ENCODE measurements at regions not wholly inside any gene's neighbourhood (a gene's known extent, or its start where the extent isn't known, plus 50 kb on each side); places are given as distances from the start of the nearest gene placed in this dataset.
A peak's percentile ranks its signal among the peaks of the same experiment; 100 is the strongest.

DNA sequence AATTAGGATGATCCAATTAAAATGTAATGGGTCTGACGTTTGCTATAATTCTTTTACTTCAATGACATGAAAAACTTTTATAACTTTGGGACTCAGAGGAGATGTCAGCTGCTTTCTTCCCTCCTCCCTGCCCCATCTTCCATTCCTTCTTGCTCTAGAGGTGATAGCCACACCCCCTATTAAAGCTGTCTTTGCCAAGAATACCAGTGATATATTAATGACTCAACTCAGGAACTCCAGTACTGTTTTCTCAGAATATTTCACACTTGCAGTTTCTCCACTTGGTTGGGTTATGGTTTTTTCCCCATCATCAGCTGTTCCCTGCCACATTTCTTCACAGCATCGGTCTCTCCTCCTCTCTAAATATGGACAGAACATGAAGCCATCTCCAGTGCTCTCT is 184.0 kb downstream of the KCNE4 start:
- Histone ChIP-seq H3K36me3 (no peaks in the 10 kb centered on the region), H3K27me3 (ENCODE audit: low read depth) (no peaks in the 10 kb centered on the region), H3K9me3 (replicated peaks) (no peaks in the 10 kb centered on the region), H3K4me3 (no peak overlapping the region), H3K4me1 (no peaks in the 10 kb centered on the region), H3K27ac (replicated peaks) (no peak overlapping the region)
- TF ChIP-seq CTCF (IDR thresholded peaks at IDR 0.05; ENCODE audit: borderline replicate concordance): no peak
- DNase-seq: no peak
- intact Hi-C loops (cut with micrococcal nuclease): no loop called here

- TF ChIP-seq CTCF (IDR thresholded peaks at IDR 0.05; ENCODE audit: borderline replicate concordance): no peak
- intact Hi-C loops (cut with micrococcal nuclease): no loop called here
- no peak for DNase-seq
- Histone ChIP-seq H3K4me1 (no peaks in the 10 kb centered on the region), H3K27me3 (ENCODE audit: low read depth) (no peaks in the 10 kb centered on the region), H3K9me3 (replicated peaks) (peaks cover 17% of the 10 kb centered on the region), H3K4me3 (no peak overlapping the region), H3K36me3 (no peaks in the 10 kb centered on the region), H3K27ac (replicated peaks) (no peak overlapping the region)
Measured at GRCh38 chr2:223238301-223238700, 186.3 kb downstream of the KCNE4 start.

GRCh38 chr2:223243233-223243632 is 191.2 kb downstream of the KCNE4 start:
- no peaks in the 10 kb centered on the region for H3K36me3 ChIP-seq
- peaks cover 35% of the 10 kb centered on the region for H3K9me3 ChIP-seq (replicated peaks)
- intact Hi-C loops (cut with micrococcal nuclease): no loop called here
- no peak for TF ChIP-seq CTCF (IDR thresholded peaks at IDR 0.05; ENCODE audit: borderline replicate concordance)
- no peak overlapping the region for H3K4me3 ChIP-seq
- DNase-seq: no peak
- no peaks in the 10 kb centered on the region for H3K27me3 ChIP-seq (ENCODE audit: low read depth)
- H3K4me1 ChIP-seq: no peaks in the 10 kb centered on the region
- H3K27ac ChIP-seq (replicated peaks): no peak overlapping the region

GRCh38 chr2:223247136-223247535 is 195.1 kb downstream of the KCNE4 start:
- H3K27me3 ChIP-seq (ENCODE audit: low read depth): no peaks in the 10 kb centered on the region
- TF ChIP-seq CTCF (IDR thresholded peaks at IDR 0.05; ENCODE audit: borderline replicate concordance): peak; percentile 24
- intact Hi-C loops (cut with micrococcal nuclease): no loop called here

GRCh38 chr2:223251656-223252229 is 199.8 kb downstream of the KCNE4 start:
- no peaks in the 10 kb centered on the region for H3K36me3 ChIP-seq
- no peaks in the 10 kb centered on the region for H3K27me3 ChIP-seq (ENCODE audit: low read depth)
- TF ChIP-seq CTCF (IDR thresholded peaks at IDR 0.05; ENCODE audit: borderline replicate concordance): no peak
- intact Hi-C loops (cut with micrococcal nuclease): no loop called here
- DNase-seq: no peak
- H3K27ac ChIP-seq (replicated peaks): no peak overlapping the region
- H3K4me1 ChIP-seq: no peaks in the 10 kb centered on the region
- H3K4me3 ChIP-seq: no peak overlapping the region
- H3K9me3 ChIP-seq (replicated peaks): peaks cover 17% of the 10 kb centered on the region

More at GRCh38 chr2:223247136-223247535, 195.1 kb downstream of the KCNE4 start:
- no peaks in the 10 kb centered on the region for H3K36me3 ChIP-seq
- H3K4me1 ChIP-seq: no peaks in the 10 kb centered on the region
- no peak overlapping the region for H3K27ac ChIP-seq (replicated peaks)
- peaks cover 30% of the 10 kb centered on the region for H3K9me3 ChIP-seq (replicated peaks)
- no peak for DNase-seq
- H3K4me3 ChIP-seq: no peak overlapping the region
